Osteoblast (primary cell): ENCODE measurements at regions not wholly inside any gene's neighbourhood (a gene's known extent, or its start where the extent isn't known, plus 50 kb on each side); places are given as distances from the start of the nearest gene placed in this dataset.

ENCODE experiments used
- DNase-seq: peaks from one replicate; pipeline ENCODE4 v3.0.0; 2011; ENCODE audit warnings: low spot score, mixed read lengths; ENCODE audit not compliant: insufficient read length; ENCODE audit errors: missing footprints
- H2AFZ ChIP-seq: 2 replicates; pipeline ENCODE4 v1.6.0; 2011; ENCODE audit warnings: mild to moderate bottlenecking, low read length
- H3K27ac ChIP-seq: 2 replicates; pipeline ENCODE4 v1.5.1; 2011; ENCODE audit warnings: mild to moderate bottlenecking, low read depth, low read length, moderate library complexity
- H3K27me3 ChIP-seq: 2 replicates; pipeline ENCODE4 v1.6.0; 2012; ENCODE audit warnings: mild to moderate bottlenecking, control low read depth, inconsistent platforms, low read length, moderate library complexity; ENCODE audit not compliant: insufficient read depth
- H3K36me3 ChIP-seq: 2 replicates; pipeline ENCODE4 v1.5.1; 2011; ENCODE audit warnings: mild to moderate bottlenecking, low read length, control low read depth, moderate library complexity; ENCODE audit not compliant: insufficient read depth
- H3K4me1 ChIP-seq: 2 replicates; pipeline ENCODE4 v1.5.1; 2011; ENCODE audit warnings: mild to moderate bottlenecking, low read length, control low read depth, moderate library complexity; ENCODE audit not compliant: insufficient read depth
- H3K4me2 ChIP-seq: 2 replicates; pipeline ENCODE4 v1.6.0; 2011; ENCODE audit warnings: mild to moderate bottlenecking, low read length; ENCODE audit not compliant: insufficient read depth
- H3K4me3 ChIP-seq: fragments of 200-600 bp; sonication (generic); 3 replicates; pipeline ENCODE4 v1.5.1; 2012; ENCODE audit warnings: mild to moderate bottlenecking, low read length, inconsistent platforms; ENCODE audit not compliant: insufficient read depth
- H3K79me2 ChIP-seq: 2 replicates; pipeline ENCODE4 v1.6.0; 2012; ENCODE audit warnings: mild to moderate bottlenecking, low read length, control low read depth, inconsistent platforms; ENCODE audit not compliant: insufficient read depth
- H3K9me3 ChIP-seq: 2 replicates; pipeline ENCODE4 v1.5.1; 2011; ENCODE audit warnings: low read depth, low read length, control low read depth
- H4K20me1 ChIP-seq: 2 replicates; pipeline ENCODE4 v1.6.0; 2012; ENCODE audit warnings: mild to moderate bottlenecking, low read length, control low read depth; ENCODE audit not compliant: insufficient read depth
- TF ChIP-seq, protein P1 (sequence below): IDR thresholded peaks from 2 replicates; pipeline ENCODE4 v1.5.1; 2011; ENCODE audit warnings: mild to moderate bottlenecking, low read depth, low read length, moderate library complexity; ENCODE audit errors: extremely low read depth

DNA sequence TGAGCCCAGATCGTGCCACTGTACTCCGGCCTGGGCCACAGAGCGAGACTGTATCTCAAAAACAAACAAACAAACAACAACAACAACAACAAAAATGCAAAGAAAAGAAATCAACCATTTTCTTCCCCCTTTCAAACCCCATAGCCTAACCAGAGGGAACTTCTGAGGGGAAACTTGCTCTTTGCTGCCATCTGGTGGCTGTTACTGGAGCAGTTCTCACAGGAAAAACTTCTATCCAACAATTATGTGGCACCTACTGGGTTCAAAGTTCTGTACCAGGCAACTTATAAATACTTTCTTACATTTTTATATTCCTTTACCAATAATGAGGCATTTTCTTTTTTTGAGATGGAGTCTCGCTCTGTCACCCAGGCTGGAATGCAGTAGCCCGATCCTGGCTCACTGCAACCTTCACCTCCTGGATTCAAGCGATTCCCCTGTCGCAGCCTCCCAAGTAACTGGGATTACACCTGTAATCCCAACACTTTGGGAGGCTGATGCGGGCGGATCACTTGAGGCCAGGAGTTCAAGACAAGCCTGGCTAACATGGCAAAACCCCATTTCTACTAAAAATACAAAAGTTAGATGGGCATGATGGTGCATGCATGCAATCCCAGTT is 50.9 kb upstream of the BICDL1 start:
- H3K9me3 ChIP-seq, result no peaks in the 10 kb centered on the region
- H3K4me2 ChIP-seq, result no peak overlapping the region
- H3K4me3 ChIP-seq, result no peak overlapping the region
- TF ChIP-seq, protein P1, sequence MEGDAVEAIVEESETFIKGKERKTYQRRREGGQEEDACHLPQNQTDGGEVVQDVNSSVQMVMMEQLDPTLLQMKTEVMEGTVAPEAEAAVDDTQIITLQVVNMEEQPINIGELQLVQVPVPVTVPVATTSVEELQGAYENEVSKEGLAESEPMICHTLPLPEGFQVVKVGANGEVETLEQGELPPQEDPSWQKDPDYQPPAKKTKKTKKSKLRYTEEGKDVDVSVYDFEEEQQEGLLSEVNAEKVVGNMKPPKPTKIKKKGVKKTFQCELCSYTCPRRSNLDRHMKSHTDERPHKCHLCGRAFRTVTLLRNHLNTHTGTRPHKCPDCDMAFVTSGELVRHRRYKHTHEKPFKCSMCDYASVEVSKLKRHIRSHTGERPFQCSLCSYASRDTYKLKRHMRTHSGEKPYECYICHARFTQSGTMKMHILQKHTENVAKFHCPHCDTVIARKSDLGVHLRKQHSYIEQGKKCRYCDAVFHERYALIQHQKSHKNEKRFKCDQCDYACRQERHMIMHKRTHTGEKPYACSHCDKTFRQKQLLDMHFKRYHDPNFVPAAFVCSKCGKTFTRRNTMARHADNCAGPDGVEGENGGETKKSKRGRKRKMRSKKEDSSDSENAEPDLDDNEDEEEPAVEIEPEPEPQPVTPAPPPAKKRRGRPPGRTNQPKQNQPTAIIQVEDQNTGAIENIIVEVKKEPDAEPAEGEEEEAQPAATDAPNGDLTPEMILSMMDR, result peak; percentile 79
- H3K36me3 ChIP-seq, result no peaks in the 10 kb centered on the region
- no peaks in the 10 kb centered on the region for H4K20me1 ChIP-seq
- no peak overlapping the region for H2AFZ ChIP-seq
- H3K27me3 ChIP-seq, result peaks cover 2% of the 10 kb centered on the region
- no peak overlapping the region for H3K27ac ChIP-seq
- no peaks in the 10 kb centered on the region for H3K79me2 ChIP-seq
- H3K4me1 ChIP-seq, result peaks cover 4% of the 10 kb centered on the region
- peak; percentile 84 for DNase-seq
